ENCODE measurements at regions not wholly inside any gene's neighbourhood (a gene's known extent, or its start where the extent isn't known, plus 50 kb on each side); places are given as distances from the start of the nearest gene placed in this dataset.

DNA sequence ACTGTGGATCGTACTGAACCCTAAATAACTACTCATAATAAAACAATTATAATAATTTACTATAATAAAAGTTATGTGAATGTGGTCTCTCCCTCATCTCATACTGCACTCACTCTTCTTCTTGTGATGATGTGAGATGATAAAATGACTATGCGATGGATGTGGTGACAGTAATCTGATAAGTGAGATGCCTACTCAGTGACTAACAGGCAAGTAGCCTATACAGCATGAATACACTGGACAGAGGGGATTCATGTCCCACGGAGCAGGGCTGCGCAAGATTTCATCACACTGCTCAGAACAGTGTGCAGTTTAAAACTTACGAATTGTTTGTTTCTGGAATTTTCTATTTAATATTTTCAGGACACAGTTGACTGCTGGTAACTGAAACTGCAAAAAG lies 304.0 kb downstream of the DUSP10 start:
- H3K9ac ChIP-seq (ENCODE audit: insufficient read depth, low read length): no peak overlapping the region
- no peak overlapping the region for H3K4me3 ChIP-seq (replicated peaks in 1 of 4; ENCODE audit: control extremely low read depth in 1 of 4, insufficient read depth in 1 of 4, low read depth in 3 of 4, low read length in 4 of 4)
- H3K9me3 ChIP-seq (ENCODE audit: control insufficient read depth, insufficient read depth, low read depth, low read length): no peaks in the 10 kb centered on the region
- H3K36me3 ChIP-seq (ENCODE audit: control insufficient read depth, insufficient read depth, low read length): no peaks in the 10 kb centered on the region
- DNase-seq (ENCODE audit: low read depth in 2 of 2): peak; percentile 67 to 88
- no peak for TF ChIP-seq EZH2 (IDR thresholded peaks at IDR 0.05; ENCODE audit: low read length, missing control alignments)
- TF ChIP-seq, protein P1, sequence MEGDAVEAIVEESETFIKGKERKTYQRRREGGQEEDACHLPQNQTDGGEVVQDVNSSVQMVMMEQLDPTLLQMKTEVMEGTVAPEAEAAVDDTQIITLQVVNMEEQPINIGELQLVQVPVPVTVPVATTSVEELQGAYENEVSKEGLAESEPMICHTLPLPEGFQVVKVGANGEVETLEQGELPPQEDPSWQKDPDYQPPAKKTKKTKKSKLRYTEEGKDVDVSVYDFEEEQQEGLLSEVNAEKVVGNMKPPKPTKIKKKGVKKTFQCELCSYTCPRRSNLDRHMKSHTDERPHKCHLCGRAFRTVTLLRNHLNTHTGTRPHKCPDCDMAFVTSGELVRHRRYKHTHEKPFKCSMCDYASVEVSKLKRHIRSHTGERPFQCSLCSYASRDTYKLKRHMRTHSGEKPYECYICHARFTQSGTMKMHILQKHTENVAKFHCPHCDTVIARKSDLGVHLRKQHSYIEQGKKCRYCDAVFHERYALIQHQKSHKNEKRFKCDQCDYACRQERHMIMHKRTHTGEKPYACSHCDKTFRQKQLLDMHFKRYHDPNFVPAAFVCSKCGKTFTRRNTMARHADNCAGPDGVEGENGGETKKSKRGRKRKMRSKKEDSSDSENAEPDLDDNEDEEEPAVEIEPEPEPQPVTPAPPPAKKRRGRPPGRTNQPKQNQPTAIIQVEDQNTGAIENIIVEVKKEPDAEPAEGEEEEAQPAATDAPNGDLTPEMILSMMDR (conservative IDR thresholded peaks at IDR 0.05 in 1 of 2, IDR thresholded peaks at IDR 0.05 in 1 of 2; ENCODE audit: low read depth in 1 of 2, low read length in 2 of 2): no peak
- H3K27me3 ChIP-seq (ENCODE audit: control insufficient read depth, insufficient read depth, low read length): no peaks in the 10 kb centered on the region
- no peak overlapping the region for H3K27ac ChIP-seq (ENCODE audit: insufficient read depth, low read length)
- H3K4me2 ChIP-seq (ENCODE audit: extremely low read depth, insufficient read depth, low read length): no peak overlapping the region
- no peak overlapping the region for H2AFZ ChIP-seq (ENCODE audit: low read length)
- no peaks in the 10 kb centered on the region for H3K79me2 ChIP-seq (ENCODE audit: control insufficient read depth, insufficient read depth, low read length)
- peaks cover 12% of the 10 kb centered on the region for H3K4me1 ChIP-seq (ENCODE audit: control insufficient read depth, extremely low read depth, insufficient read depth, low read length)
- no peaks in the 10 kb centered on the region for H4K20me1 ChIP-seq (ENCODE audit: control insufficient read depth, extremely low read depth, insufficient read depth, low read length)

DNA sequence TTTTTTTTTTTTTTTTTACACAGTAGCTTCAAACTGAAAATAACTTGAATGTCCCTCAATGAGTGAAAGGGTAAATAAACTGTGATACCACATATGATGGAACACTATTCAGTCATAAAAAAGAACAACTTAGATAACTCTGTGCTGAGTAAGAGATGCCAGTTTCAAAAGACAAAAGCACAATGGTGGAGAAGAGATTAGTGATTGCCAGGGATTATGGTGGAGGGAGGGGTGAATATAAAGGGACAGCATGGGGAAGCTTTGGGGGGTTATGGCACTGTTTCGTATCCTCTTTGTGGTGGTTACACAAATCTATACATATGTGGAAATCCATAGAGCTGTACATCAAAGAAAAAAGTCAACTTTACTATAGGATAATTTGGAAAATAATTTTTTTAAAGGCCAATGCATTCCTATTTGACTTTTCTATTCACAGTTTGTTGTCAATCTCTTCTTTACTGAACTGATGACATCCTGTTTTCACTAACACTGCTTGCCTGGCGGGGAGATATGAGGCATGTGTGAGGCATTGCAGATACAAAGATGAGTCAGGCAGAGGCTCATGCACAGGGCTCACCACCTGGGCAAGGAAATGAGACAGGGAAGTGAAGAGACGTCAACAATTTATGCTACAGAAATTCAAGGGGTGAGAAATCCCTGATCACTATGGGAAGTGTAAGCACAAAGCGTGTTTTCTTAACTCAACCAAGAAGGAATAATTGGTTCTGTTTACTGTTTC lies 302.7 kb downstream of the DUSP10 start:
- H3K4me2 ChIP-seq (ENCODE audit: extremely low read depth, insufficient read depth, low read length): no peak overlapping the region

DNA sequence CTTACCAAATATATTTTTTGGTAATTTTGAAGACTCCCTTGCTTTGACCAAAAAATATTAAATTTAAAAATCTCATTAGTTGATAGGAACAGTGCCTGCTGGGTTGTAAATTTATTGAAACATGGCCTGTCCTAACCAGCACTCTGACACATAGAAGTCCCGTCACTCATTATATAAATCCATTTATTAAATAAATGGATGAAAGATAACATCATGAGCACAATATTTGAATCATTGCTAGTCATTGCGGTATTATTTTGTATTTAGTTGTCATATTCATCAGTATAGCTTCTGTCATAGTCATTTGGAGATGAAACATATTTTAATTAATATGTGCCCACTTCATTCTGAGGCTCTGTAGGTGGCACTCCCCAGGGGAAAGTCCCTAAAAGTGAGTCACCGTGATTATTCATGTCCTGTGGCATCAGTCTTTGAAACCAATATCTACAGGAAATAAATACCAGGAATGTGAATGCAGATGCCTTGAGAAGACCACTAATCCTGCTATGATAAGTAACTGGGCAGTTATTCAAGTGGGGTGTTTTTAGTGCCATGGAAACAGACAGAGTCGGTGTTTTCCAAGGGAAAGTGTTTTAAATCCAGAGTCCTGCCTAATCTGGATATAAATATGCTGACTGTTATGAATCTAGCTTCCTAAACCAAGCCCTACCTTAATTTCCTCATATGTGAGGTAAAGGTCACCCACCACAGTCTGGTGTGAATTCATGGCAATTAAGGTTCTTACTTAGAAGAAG lies 302.0 kb downstream of the DUSP10 start:
- Histone ChIP-seq H3K27ac (ENCODE audit: insufficient read depth, low read length) (peak overlapping the region; percentile 74), H3K79me2 (ENCODE audit: control insufficient read depth, insufficient read depth, low read length) (no peaks in the 10 kb centered on the region), H3K4me3 (replicated peaks in 1 of 4; ENCODE audit: control extremely low read depth in 1 of 4, insufficient read depth in 1 of 4, low read depth in 3 of 4, low read length in 4 of 4) (no peak overlapping the region), H3K36me3 (ENCODE audit: control insufficient read depth, insufficient read depth, low read length) (no peaks in the 10 kb centered on the region), H3K9ac (ENCODE audit: insufficient read depth, low read length) (no peak overlapping the region), H3K4me2 (ENCODE audit: extremely low read depth, insufficient read depth, low read length) (peak overlapping the region; percentile 72), H3K4me1 (ENCODE audit: control insufficient read depth, extremely low read depth, insufficient read depth, low read length) (peaks cover 12% of the 10 kb centered on the region), H3K27me3 (ENCODE audit: control insufficient read depth, insufficient read depth, low read length) (no peaks in the 10 kb centered on the region), H4K20me1 (ENCODE audit: control insufficient read depth, extremely low read depth, insufficient read depth, low read length) (no peaks in the 10 kb centered on the region), H2AFZ (ENCODE audit: low read length) (no peak overlapping the region), H3K9me3 (ENCODE audit: control insufficient read depth, insufficient read depth, low read depth, low read length) (no peaks in the 10 kb centered on the region)
- DNase-seq (ENCODE audit: low read depth in 2 of 2): peak; percentile 76 to 98
- TF ChIP-seq EZH2 (IDR thresholded peaks at IDR 0.05; ENCODE audit: low read length, missing control alignments): no peak
- TF ChIP-seq, protein P1 (conservative IDR thresholded peaks at IDR 0.05 in 1 of 2, IDR thresholded peaks at IDR 0.05 in 1 of 2; ENCODE audit: low read depth in 1 of 2, low read length in 2 of 2): no peak

More for the DNA sequence above, 302.7 kb downstream of the DUSP10 start:
- H4K20me1 ChIP-seq (ENCODE audit: control insufficient read depth, extremely low read depth, insufficient read depth, low read length): no peaks in the 10 kb centered on the region
- TF ChIP-seq, protein P1 (conservative IDR thresholded peaks at IDR 0.05 in 1 of 2, IDR thresholded peaks at IDR 0.05 in 1 of 2; ENCODE audit: low read depth in 1 of 2, low read length in 2 of 2): no peak
- TF ChIP-seq EZH2 (IDR thresholded peaks at IDR 0.05; ENCODE audit: low read length, missing control alignments): no peak
- peak; percentile 51 to 92 for DNase-seq (ENCODE audit: low read depth in 2 of 2)
- H2AFZ ChIP-seq (ENCODE audit: low read length): no peak overlapping the region
- H3K27ac ChIP-seq (ENCODE audit: insufficient read depth, low read length): no peak overlapping the region
- no peaks in the 10 kb centered on the region for H3K9me3 ChIP-seq (ENCODE audit: control insufficient read depth, insufficient read depth, low read depth, low read length)
- peaks cover 12% of the 10 kb centered on the region for H3K4me1 ChIP-seq (ENCODE audit: control insufficient read depth, extremely low read depth, insufficient read depth, low read length)
- no peaks in the 10 kb centered on the region for H3K36me3 ChIP-seq (ENCODE audit: control insufficient read depth, insufficient read depth, low read length)
- no peaks in the 10 kb centered on the region for H3K79me2 ChIP-seq (ENCODE audit: control insufficient read depth, insufficient read depth, low read length)
- H3K9ac ChIP-seq (ENCODE audit: insufficient read depth, low read length): no peak overlapping the region
- H3K27me3 ChIP-seq (ENCODE audit: control insufficient read depth, insufficient read depth, low read length): no peaks in the 10 kb centered on the region
- H3K4me3 ChIP-seq (replicated peaks in 1 of 4; ENCODE audit: control extremely low read depth in 1 of 4, insufficient read depth in 1 of 4, low read depth in 3 of 4, low read length in 4 of 4): no peak overlapping the region
